Stimulated activated CD4-positive, alpha-beta T cell treated with anti-CD3 and anti-CD28 coated beads, Interleukin-4, amount 100 ng/mL, for 48 hours (primary cell): ENCODE measurements at regions not wholly inside any gene's neighbourhood (a gene's known extent, or its start where the extent isn't known, plus 50 kb on each side); places are given as distances from the start of the nearest gene placed in this dataset.

Source experiments
- DNase-seq, 2 donors: peaks; one replicate each; pipeline ENCODE4 v3.0.0-alpha.2; 2020; ENCODE audit warnings: low read depth in 2 of 2

DNA sequence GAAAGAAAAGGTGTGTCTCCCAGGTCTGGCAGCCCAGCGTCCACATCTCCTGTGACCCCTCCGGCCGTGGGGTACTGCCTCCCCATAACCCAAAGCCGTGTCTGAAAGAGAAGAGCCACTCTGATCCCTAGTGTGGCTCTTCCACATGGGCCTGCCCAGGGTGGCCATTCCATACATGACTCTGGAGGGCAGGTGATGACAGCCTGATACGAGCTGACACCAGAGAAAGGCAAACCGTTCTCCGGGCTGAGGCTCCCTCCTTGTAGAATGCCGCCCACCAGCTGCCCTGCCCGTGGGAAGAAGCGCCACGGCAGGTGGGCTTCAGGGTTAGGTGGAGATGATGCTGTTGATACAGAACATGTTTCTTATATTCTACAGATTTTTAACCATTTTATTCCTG is 451.6 kb upstream of the SALL3 start:
- no peak for DNase-seq

GRCh38 chr18:78528411-78529258 is 451.0 kb upstream of the SALL3 start:
- no peak for DNase-seq

- no peak for DNase-seq
Observed at GRCh38 chr18:78531637-78532036, 448.0 kb upstream of the SALL3 start.

DNA sequence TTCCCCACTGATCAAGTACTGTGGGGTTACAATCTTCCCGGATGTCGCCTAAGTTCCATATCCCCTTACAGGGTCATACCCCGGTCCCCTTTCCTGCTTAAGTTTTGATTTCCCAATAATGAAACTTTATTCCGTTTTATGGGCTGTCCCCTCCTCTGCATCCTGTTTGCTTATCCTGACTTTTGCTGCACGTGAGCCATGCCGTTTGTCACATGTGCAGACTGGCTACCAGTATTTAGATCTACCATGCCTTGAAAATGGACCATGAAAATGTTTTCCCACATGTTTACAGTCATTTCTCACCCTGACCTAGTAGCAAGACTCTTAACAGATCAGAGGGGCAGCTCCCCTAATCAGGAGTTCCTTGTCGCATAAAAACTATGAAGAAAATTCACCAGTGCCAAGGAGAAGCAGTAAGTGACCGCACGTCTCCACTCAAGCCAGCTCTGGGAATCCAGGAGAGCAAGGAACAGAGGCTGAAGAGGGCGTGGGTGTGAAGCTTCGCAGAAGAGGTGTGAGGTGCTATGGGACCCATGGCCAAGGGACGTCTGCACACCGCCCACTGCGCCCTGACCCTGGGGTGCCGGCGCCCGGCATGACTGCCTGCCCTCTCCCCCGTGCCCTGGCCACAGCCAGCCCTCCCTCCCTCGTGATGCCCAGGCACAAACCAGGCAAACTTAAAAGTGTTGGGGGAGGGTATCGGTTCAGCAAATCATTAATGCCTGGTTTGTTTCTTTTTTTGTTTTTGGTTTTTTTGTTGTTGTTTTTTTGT is 440.8 kb upstream of the SALL3 start:
- no peak for DNase-seq

GRCh38 chr18:78540636-78541529 is 438.7 kb upstream of the SALL3 start:
- DNase-seq, result no peak

DNA sequence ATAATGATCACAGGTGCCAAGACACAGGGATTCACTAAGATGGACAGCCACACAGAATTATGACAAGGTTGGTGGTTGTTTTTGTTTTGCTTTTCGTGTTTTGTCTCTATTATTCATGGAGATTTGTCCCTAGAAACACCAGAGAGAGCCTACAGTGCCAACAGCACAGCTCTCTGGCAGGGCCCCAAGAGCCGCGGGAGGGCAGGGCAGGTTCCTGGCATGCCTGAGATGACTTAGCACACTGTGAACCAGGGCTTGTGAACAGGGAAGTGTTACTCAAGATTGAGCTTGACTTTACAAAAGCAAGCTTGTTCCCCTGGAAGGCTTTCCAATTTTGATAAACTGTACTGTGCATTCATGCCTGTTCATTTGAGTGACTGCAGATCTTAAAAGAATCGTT is 437.4 kb upstream of the SALL3 start:
- no peak for DNase-seq

DNA sequence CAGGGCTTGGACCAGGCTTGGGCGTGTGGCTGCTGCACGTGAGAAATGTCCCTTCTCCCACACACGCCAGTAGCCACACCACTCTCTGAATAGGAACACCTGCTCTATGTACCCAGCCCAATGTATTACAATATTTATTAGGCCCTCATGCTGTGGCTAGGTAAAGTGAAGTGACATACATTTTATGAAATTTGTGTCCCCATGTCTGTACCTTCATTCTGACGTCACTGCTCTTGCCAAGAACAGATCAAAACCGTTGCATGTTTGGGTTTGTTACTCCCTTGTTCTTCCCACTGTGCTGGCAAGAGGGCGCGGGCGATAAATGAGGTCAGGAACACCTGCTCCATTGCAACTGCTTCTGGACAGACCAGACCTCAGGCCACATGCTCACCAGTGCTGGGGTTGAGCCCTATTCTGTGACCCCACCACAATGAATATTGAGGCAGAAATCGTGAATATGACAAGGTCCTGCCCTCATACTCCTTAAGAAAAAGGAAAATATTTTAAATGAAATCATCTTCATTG is 436.4 kb upstream of the SALL3 start:
- DNase-seq, result no peak

DNA sequence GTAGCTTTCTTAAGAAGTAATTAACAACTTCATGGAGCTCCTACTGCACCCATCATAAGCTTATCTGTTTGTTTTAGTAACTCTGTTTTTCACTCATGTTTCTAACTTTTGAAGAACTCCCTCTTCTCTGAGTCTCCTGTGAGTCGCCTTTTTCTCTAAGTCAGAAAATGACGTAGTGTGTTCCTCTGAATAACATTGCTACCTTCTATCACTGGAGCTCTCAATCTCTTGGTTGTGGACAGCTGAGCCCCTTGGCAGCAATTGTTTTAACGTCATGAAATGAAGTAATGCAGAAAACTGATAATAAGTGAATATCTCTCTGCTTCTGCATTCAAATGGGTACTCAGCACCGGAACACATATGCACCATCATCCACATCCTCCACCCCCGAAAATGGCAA is 433.3 kb upstream of the SALL3 start:
- DNase-seq, result no peak

GRCh38 chr18:78547817-78548216 is 431.8 kb upstream of the SALL3 start:
- DNase-seq, result no peak

DNA sequence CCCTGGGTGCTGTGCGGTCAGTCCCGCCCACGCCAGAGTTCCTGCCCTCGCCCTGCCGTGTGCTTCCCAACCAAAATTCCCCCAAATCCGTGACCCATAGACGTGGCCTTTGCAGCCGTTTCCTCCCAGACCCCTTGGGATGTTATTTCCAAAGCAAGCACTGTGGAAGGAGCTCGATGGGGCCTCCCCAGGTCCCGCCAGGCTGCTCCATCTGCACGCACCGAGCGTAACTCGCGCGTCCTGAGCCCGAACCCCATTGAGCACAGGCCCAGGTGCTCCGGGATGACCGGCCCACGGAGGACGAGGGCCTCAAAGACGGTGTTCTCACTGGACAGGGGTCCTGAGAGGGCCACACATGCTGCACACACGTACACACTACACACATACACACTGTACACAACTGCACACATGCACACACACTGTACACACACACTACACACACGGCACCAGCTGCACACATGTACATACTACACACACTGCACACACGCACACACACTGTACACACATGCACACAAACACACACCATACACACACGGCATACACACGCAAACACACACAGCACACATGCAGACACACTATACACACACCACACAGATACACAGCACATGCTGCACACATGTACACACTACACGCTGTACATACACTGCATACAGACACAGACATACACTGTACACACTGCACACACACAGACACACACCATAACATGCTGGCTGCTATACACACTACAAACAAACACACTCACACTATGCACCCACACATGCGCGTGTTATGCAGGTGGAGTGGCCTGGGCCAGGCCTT is 431.2 kb upstream of the SALL3 start:
- DNase-seq, result no peak

DNA sequence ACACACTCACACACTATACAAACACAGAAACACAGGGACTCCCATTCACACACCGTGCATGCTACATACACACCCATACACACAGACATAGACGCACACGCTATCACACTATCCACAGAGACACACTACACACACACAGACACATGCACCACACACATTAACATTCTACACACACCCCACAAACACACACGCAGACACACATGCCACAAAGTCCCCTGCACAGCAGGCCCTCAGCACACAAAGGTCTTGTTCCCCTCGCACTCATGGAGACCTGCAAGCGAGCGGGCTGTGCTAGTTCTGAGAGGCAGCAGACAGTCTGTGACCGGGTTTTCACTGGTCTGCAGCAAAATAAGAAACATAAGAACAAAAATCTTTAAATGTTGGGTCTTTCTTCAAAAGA is 429.6 kb upstream of the SALL3 start:
- DNase-seq, result no peak

GRCh38 chr18:78554944-78555608 is 424.5 kb upstream of the SALL3 start:
- DNase-seq, result no peak

DNA sequence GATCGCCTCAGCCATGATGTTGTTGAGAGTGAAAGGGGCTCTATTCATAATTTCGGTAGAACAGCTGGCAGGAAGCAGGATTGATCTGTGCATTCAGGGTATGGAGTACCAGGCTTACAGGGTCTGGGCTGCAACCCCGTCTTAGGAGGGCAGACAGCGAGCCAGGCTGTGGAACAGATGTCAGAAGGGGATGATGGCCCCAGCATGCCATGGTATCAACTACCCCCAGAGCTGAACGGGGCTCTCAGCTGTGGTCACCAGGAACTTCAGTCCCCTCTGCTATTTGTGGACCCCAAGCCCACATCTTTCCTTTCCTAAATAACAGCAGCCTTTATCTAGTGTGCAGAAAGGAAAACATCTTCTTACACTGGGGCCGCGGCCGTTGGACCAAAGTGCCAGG is 422.2 kb upstream of the SALL3 start:
- DNase-seq, result no peak

GRCh38 chr18:78558101-78558810 is 421.4 kb upstream of the SALL3 start:
- no peak for DNase-seq

DNA sequence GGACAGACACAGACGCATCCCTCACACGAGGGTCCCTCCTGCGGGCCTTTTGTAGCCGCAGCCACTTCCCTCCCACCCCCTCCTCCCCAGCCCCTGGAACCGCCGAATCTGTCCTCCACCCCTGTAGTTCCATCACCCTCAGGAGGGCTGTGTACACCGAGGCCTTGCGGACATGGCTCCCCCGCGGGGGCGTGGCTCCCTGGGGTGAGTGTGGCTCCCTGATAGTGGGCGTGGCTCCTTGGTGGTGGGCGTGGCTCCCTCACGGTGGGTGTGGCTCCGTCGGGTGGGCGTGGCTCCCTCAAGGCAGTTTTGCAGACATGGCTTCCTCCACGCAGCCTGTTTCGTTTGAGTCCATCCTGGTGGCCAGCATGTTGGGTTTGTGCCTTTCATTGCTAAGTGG is 420.7 kb upstream of the SALL3 start:
- DNase-seq, result no peak

GRCh38 chr18:78559584-78559983 is 420.0 kb upstream of the SALL3 start:
- no peak for DNase-seq

DNA sequence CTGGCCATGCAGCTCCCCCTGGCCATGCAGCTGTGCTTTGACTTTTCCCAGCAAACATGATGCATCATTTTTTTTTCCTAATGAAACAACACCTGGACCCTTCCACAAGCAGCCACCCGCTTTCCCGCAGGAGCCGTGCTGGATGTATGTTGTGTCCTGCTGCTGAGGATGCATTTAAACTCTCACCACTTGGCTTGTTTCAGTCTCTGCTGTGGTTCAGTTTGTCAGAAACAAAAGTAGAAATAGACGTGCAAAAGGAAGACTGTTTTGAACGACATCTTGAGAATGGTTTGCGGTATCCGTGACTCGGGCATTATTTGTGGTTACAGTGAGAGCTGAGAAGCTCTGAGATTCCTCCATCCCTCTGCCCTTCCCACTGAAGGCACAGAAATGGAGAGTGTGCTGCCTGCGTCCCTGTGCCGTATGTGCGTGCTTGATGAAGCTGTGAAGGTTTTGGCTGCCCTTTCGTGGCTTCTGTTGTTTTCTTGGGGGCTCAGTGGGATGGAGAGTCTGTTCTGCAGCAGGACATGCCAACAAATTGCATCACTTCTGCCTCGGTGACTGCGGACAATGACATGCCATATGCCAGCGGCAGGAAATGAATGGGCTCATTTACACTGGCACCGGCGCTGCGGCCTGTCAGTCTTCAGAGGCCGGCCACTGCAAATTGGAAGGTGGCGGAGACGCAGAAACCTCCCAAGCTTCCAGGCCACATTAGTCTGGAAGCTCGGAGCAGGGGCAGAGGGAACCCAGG is 417.7 kb upstream of the SALL3 start:
- DNase-seq, result no peak

GRCh38 chr18:78562531-78562961 is 417.1 kb upstream of the SALL3 start:
- no peak for DNase-seq

DNA sequence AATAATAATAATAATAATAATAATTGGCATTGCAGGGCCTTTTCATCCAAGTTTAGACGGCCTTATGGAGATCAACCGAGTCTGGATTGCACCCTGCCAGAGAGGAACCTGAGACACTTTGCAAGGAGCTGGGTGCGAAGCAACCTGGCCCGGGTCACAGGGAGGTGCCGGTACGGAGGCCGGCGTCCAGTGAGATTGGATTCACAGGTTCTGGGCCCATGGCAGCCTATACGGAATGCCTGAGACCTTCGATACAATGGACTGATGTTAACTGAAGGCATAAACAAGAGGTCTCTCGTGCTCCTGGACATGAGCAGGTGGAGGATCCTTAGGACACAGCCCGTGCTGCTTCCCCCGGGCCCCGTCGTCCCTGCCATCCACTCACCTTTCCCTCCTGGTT is 416.5 kb upstream of the SALL3 start:
- DNase-seq, result no peak
